Activated CD4-positive, alpha-beta T cell treated with anti-CD3 and anti-CD28 coated beads, Interleukin-2, amount 50 U/mL, for 16 hours (primary cell): ENCODE measurements at regions not wholly inside any gene's neighbourhood (a gene's known extent, or its start where the extent isn't known, plus 50 kb on each side); places are given as distances from the start of the nearest gene placed in this dataset.

Source experiments
- DNase-seq: peaks from one replicate; pipeline ENCODE4 v3.0.0-alpha.2; 2020

DNA sequence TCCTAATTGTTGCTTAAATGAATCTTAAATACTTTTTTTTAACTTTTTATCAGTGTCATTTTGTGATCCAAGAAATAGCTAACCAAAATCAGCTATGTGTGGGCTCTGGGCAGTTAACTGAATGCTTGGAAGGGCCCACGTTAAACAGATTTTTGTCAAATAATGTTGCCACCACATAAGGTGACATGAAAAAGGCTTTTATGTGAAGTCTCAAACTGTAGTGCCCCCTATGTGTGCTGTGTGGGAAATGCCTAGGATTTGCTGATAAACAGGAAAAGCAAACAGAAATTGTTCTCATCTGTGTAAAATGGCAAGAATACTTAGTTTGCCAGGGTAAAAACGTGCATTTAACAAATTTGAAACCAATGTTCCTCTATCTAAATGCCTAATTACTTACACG, 242.2 kb downstream of the ZNF516 start:
- DNase-seq = no peak

DNA sequence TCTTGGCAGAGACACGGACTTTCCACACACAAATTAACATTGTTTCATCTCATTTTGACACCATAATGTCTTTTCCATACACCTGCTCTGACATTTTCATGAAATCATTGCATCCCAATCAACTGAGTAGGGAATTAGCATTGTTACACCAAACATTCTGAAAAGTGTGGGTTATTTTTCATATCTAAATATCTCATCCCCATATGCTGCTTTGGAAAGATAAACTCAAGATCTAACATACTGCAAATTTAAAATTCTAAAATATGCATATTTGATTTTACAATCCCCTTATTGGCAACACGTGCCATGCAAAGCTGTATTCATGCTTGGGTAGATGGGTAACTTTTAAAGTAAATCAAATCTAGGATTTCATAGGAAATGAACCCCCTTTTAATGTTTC, 242.9 kb downstream of the ZNF516 start:
- no peak for DNase-seq

DNA sequence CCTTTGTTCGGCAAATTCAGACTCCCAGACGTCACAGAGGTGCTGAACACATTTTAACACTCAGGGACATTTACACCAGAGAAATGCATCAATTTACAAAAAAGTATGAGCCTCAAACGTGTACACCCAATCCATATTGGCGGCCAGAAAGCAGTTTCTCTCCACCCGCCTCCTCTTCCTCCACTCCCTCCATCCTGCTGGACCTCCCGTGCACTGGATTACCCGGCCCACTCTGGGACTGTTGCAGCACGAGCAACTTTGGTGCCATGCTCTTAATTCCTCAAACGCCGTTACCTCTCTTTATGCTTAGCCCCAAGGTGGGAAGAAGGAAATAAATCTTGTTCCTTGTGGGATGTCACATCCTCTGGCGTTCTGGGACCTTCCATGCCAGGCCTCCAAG, 243.4 kb downstream of the ZNF516 start:
- DNase-seq = no peak

DNA sequence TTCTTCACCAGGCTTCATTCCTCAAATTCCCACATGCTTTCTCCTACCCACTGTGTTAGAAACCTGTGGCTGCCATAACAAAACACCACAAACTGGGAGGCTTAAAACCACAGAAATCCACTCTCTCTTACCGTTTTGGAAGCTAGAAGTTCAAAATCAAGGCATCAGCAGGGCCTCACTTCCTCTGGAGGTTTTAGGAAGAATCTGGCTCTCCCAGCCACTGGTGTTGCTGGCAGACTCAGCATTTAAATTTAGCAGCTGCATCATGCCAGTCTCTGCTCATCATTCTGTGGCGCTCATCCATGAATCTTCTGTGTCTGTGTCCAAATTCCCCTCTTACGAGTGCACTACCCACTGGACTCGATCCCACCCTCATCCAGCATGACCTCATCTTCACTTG, 248.5 kb downstream of the ZNF516 start:
- DNase-seq = no peak

DNA sequence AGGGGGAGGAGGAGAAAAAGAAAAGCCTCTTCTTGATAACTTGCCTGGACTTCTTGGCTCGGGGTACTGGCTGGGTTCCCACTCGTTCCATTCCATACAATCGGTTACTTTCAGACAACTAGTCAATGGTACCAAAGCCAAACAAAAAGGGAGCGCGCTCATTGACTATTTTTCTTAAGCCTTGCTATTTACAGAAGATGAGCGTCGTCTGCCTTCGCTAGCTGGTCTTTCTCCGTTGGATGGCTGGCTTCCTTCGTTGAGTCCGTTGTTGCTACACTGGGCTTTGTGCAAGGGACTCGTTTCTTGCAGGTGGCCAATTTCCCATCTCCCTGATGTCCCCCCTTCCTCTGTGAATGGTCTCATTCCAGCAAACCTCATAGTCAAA, 260.4 kb downstream of the ZNF516 start:
- DNase-seq = no peak

DNA sequence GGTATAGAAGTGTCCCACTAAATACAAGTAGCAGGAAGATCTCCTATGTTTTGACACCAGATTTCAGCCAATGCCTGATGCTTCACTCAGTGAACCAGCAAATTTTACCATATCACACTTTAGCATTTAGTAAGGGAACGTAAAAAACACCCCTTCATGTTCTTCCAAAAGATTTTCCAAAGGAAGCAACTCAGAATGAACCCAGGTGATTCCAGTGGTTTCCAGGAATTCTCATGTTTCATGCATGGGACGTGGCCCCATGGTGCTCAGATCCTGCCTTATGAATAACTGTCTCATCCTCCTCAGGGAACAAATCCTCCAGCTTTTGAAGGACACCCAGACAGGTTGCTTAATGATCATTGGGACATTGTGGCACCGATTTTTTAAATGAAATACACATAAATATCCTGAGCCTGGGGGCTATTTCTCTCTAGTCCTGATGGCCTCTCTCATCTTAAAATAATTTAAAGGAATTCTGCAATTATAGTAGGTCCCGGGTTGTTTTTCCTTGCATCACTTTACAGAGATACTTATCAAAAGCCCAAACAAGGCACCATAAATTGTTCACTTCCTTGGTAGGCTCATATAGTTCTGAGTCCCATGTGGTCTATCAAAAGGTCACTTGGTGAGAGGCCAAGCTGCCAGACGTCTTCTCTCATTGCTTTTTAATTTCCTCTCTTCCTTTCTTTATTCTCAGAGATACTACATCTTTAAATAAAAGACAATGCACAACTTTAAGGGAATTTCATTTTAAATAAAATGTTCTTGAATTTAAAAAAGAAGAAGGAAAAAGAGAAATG, 261.0 kb downstream of the ZNF516 start:
- no peak for DNase-seq

DNA sequence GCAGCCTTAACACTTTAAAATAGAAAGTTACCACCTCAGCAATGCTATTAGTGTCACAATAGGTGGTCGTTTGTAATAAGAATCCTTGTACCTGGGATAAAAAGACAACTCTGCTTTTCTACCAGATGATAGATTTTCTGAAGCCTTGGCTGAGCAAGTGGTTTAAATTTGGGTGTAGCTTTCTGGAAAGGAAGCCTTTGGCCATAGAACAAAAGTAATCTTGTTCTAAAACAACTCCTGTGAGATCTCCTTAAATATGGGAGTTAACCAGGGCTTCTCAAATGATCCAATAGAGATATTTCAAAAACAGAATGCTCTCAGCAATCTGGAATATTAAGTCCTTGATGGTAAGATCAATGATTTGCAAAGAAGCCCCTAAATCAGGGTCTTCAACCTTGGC, 261.6 kb downstream of the ZNF516 start:
- DNase-seq = no peak

DNA sequence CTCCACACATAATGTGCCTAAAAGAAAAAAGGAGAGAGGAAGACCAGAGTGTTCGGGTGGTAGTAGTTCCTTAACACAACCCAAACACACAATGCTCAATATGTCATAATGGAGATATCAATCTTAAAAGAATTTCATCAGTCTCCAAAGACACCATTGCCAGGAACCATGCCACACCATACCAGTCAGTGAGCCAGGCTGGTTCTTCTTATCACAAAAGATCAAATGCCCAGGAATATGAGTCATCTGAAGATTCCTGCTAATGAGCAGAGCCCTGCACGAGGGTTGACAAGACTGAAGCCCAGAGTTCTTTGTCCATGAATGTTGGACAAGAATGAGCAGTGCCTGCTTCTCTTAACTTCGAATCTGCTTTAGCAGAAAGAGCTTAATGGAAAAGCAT, 262.3 kb downstream of the ZNF516 start:
- no peak for DNase-seq

DNA sequence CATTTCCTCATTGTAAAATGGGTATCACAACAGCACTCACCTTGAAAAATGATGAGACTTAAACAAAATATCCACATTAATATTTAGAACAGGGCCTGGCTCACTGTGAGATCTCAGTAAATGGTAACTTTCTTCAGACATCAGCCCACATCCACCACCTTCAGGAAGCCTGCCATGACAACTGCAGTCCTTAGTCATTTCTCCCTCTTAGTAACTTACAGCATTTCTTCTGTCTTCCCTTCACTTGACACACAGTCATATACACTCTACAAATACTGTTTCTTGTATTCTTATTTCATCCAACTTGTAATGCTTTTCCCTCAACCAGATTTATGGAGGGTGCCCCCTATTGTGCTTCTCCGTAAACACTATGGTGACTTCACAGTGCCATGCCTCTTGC, 263.0 kb downstream of the ZNF516 start:
- no peak for DNase-seq

DNA sequence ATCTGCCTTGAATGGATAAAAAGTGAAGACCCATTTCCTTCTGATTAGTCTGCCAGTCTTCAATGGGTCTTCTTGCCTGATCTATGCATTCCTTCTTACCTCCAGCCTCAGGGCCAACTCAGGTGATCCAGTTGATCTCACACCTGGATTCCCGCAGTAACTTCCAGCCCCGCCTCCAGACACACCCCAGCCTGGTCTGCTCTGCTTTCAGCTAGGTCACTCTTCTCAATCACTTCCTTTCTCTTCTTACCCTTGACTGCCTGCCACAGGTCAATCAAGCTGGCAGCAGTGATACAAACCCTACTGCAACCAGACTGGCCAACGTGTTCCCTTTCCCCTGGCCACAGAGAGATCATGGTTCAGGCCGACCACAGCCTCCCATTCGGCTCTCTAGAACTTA, 263.6 kb downstream of the ZNF516 start:
- DNase-seq = no peak

DNA sequence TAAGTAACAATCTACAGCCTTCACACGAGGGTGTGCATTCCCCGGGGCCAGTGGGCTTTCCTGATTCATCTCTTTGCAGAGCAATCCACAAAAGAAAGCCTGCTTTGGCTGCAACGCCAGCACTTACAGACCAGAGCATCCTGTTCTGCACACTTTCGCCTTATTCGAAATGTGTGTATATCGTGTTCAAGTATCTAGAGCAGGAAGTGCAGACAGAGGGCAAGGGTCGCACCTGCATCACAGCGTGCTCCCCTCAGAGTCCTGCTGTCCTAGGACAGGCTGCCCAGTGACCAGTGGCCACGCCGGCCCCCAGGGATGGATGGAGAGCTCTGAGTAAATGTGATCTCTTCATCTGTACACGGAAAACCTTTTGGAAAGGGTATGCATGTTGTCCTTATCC, 264.3 kb downstream of the ZNF516 start:
- no peak for DNase-seq

DNA sequence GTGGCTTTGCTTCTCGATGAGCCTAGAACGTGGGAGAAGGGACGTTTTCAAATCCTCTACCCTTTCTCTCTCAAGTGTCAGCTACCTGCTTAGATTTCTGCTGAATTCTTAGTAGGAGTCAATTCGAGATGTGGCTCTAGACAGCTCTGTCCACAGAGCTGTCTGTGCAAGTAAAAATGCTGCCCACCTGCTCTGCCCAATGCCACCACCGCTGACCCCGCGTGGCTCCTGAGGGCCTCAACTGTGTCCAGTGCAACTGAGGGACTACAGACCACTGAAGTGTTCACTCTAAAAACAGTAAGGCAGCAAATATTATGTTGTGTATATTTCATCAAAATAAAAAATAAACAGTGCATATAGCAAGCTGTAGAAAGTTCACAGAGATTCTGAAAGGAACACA, 266.3 kb downstream of the ZNF516 start:
- no peak for DNase-seq

DNA sequence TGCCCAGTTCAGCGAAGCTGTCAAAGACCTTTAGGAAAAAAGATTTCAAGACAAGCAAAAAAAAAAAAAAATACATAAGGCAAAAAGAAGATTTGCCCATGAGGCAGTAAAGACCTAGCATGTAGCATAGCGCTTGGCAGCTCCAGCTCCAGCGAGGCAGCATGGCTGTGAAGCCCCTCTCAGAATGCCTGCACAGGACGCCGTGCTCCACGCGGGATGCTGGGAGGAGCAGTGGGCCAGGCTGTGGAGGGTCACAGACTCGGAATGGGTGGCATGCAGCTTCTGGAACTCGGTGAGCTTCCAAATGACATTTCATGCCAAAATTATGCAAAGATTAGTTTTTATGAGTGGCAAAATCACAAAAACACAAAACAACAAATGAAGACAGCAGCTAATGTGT, 267.3 kb downstream of the ZNF516 start:
- no peak for DNase-seq

DNA sequence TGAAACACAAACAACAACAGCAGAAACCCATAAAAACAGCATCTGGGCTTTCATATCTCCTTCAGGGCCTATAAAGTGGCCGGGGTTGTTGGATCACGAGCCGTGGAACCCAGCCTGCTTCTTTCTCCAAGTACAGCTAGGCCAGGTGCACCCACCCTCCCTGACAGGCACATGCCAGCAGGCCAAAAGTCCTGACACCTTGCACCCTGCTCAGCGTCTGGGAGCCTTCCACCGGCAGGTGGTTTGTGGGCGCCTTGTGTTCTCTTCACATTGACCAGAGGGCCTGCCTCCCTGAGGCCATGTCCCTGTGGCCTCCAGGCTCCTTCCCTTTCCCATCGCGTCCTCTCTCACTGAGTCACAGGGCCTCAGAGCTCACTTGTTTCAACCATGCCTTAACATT, 271.6 kb downstream of the ZNF516 start:
- no peak for DNase-seq

DNA sequence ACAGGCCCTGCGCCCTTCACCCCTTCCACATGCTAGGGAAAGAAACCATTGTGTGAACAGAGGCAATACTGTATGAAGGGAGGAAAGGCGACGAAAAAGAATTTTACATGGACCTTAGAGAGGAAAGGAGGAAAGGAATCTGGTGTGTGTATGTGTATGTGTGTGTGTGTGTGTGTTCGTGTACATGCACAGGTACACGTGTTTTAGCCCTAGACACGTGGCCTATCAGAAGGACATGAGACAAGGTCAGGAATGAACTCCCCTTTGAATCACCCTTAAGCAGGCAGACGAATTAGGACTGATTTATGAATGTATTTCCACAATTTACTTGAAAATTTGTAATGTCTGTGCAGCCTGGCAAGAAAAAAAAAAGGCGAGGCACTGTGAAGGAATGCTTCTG, 276.0 kb downstream of the ZNF516 start:
- DNase-seq = no peak

DNA sequence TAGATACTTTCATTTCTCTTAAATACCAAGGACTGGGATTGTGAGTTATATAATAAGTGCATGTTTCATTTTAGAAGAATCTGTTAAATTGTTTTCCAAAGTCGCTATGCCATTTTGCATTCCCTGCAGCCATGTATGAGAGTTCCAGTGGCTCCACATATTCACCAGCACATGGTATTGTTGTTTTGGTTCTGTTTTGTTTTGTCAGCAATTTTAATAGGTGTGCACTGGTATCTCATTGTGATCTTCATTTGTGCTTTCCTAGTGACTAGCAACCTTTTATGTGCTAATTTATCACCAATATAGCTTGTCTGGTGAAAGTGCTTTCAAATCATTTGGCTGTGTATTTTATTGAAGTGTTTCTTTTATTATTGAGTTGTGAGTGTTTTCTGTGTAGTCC, 278.9 kb downstream of the ZNF516 start:
- no peak for DNase-seq

DNA sequence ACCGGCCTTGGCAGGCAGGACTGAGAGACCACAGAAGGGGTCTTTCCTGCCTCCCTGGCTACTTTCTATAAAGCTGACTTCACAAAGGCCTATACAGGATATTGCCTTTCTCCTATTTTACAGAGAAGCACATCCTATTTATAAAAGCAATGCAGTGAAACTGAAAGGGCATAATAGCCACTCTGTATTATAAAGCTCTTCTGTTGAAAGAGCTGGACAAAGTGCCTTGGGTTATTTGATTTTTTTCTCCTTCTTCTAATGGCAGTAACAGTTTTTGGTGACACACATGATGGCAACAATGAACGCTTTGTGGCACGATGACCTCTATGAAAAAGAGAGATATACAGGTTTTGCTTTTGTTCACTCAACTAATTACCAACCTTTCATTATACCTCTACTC, 281.1 kb downstream of the ZNF516 start:
- DNase-seq = no peak

DNA sequence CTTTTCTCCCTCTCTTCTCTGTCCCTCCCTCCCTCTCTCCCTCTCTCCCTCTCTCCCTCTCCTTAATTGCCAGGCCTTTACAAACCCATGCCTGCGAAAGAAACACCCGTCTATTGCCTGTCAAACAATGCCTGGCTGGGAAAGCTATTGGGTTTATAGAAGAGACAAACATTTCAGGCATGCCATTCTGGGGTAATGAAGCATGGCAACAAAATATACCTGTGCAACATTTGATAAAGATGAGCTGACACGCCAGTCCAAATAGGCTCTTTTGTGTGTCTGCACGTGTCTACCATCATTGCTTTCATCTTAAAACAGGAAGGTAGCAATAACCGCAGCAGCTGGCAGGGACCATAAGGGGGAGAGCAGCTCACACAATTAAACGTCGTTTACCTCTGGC, 282.1 kb downstream of the ZNF516 start:
- no peak for DNase-seq

DNA sequence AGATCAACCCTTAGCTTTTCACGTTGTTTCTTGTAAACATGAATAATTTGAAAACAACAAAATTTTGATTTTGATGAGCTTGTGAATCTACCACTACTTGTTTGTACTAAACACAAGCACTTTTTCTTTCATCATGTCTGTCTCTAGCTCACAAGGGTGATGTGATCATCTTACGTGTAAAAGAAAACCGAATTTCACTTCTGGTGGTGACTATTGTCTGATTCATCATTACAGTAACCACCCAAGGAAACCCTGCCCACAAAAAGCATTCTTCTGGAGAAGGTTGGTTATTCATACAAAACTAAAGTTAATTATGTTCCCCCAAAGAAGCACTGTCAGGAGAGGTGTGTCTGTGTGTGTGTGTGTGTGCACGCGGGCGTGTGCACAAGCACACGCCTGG, 285.4 kb downstream of the ZNF516 start:
- peak; percentile 18 for DNase-seq

DNA sequence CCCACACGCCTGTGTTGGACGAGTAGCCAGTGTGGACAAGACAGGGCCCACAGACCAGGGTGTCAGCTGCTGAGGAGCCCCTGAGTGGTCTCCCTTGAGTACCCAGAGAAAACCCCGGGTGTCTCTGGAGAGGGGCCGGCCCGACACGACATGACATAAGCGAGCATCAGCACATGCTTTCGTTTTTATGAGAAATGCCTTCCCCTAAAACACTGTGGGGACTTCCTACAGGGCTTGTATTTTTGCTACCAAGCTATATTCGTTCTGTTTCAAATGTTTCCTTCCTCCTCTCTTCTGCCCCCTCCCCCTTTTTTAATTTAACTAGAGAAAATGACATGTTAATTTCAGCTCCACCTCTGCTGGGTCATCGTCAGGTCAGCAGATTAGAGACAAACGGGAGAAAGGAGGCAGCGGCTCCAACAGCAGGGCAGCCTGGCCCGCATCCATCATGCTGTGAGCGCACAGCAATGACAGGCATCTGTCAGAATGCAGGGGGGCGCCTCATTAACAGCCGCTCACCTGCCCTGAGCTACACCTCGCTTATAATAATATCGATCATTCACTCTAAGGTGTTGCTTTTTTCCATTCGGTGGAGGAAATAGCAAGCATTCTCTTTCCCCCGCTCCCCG, 286.2 kb downstream of the ZNF516 start:
- no peak for DNase-seq

DNA sequence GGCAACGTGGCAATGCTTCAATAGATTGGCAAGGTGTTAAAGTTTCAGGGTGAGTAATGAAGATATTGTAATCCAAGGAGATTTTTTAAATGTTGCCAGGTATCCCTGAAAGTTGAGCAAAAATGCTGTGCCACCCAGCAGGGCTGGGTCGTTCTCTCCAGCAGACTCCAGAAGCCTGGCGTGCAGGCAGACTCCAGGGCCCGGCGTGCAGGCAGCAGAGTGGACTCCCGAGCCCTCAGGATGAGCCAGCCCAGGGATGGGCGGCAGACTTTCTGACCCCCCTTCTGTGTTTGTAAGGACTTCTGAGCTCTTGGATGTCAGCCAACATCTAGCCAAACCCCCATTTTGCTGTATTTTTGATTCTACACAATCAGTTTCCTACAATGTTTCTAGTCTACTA, 289.1 kb downstream of the ZNF516 start:
- no peak for DNase-seq

DNA sequence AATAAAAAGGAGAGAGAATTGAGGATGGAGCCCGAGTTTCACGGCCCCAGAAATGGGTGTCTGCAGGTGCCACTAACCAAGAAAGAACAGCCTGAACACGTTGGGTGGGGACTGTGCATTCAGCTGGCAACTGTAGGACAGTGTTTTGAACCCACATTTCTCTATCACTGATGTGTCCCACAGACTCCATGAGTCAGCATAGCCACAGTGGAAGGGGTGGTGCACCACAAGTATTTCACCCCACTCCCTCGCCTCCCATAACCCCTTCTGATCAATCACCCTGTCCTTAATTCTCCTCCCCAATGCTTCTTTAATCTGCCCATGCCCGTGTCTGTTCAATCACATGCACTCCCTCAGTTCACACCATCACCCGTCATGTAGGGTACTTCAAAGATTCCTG, 291.5 kb downstream of the ZNF516 start:
- DNase-seq = no peak

DNA sequence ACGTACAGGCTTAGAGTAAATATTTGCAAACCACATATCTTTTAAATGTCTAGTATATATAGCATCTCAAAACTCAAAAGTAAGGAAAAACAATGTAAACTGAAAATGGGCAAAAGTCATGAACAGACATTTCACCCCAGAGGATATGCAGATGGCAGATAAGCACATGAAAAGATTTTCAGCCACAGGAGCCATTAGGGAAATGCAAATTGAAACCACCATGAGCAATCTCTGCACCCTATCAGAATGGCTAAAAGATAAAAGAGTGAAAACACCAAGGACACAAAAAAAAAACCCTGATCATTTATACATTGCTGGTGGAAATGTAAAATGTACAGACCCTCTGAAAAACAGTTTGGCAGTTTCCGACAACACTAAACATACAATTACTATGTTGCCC, 292.7 kb downstream of the ZNF516 start:
- DNase-seq = no peak

DNA sequence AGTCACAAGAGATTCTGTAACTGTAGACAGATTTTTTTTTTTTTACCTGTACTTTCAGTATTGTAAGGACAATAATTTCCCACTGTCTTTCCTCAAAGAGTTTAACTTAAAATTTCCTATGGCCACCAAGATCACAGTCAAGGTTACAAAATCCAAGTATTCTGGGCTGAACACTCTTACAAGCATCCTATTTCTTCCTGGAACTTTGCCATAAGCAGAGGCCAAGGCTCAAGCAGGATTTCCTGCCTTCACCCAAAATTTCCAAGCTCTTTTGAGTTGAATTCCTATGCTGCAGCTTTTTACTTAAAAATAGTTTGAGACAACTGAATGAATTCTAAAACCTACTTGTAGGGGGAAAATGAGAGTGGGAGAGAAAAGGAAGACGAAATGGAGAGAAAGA, 299.4 kb downstream of the ZNF516 start:
- DNase-seq = no peak

DNA sequence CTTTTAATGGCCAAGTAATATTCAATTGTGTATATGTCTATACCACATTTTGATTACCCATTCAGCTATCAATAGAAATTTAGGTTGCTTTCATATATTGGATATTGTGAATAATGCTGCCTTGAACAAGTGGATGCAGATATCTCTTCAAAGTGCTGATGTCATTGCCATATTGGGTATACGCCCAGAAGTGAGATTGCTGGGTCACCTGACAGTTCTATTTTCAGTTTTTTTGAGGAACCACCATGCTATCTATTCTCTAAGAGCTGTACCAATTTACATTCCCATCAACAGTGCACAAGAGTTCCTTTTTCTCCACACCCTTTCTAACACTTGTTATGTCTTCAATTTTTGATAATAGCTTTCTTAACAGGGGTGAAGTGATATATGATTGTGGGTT, 306.9 kb downstream of the ZNF516 start:
- no peak for DNase-seq
